ENCODE measurements at regions not wholly inside any gene's neighbourhood (a gene's known extent, or its start where the extent isn't known, plus 50 kb on each side); places are given as distances from the start of the nearest gene placed in this dataset.

DNA sequence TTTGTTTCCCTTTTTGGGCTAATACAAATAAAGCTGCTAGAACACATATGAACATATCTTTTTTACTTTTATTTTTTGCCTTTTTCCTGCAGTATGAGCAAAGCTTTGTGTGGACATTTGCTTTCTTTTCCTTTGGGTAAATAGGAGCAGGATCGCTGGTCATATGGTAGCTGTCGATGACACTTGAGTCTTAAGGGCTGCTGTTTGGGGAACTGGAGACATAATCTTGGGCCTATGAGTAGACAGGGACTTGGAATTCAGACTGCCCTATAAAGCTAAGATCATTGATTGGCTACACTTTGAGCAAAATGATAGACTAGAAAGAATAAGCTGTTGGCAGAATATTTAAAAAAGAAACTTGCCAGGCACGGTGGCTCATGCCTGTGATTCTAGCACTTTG, 60.9 kb upstream of the ABL1 start:
- TF ChIP-seq, protein P1, sequence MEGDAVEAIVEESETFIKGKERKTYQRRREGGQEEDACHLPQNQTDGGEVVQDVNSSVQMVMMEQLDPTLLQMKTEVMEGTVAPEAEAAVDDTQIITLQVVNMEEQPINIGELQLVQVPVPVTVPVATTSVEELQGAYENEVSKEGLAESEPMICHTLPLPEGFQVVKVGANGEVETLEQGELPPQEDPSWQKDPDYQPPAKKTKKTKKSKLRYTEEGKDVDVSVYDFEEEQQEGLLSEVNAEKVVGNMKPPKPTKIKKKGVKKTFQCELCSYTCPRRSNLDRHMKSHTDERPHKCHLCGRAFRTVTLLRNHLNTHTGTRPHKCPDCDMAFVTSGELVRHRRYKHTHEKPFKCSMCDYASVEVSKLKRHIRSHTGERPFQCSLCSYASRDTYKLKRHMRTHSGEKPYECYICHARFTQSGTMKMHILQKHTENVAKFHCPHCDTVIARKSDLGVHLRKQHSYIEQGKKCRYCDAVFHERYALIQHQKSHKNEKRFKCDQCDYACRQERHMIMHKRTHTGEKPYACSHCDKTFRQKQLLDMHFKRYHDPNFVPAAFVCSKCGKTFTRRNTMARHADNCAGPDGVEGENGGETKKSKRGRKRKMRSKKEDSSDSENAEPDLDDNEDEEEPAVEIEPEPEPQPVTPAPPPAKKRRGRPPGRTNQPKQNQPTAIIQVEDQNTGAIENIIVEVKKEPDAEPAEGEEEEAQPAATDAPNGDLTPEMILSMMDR (conservative IDR thresholded peaks at IDR 0.05; ENCODE audit: low read depth, low read length) = no peak
- TF ChIP-seq EZH2phosphoT487 (IDR thresholded peaks at IDR 0.05; ENCODE audit: borderline replicate concordance, low read length) (no peak), EZH2 (IDR thresholded peaks at IDR 0.05; ENCODE audit: low read length, unreplicated experiment) (no peak)
- ATAC-seq (no peak), DNase-seq (no peak)
- Histone ChIP-seq H3K4me2 (ENCODE audit: low read length) (no peak overlapping the region), H4K20me1 (ENCODE audit: low read length) (no peaks in the 10 kb centered on the region), H3K9me2 (replicated peaks; ENCODE audit: low read length) (no peaks in the 10 kb centered on the region), H3K9me3 (ENCODE audit: low read length) (no peaks in the 10 kb centered on the region), H3K79me2 (ENCODE audit: low read length) (no peaks in the 10 kb centered on the region), H3F3A (ENCODE audit: low read length, unreplicated experiment) (no peaks in the 10 kb centered on the region), H3K4me1 (ENCODE audit: insufficient read depth, low read length) (no peaks in the 10 kb centered on the region; the same call in 1 of the 2 replicates), H3K36me3 (ENCODE audit: low read depth, low read length) (no peaks in the 10 kb centered on the region), H3K9ac (ENCODE audit: low read length) (no peak overlapping the region), H3K27me3 (ENCODE audit: low read length) (no peaks in the 10 kb centered on the region), H3K27ac (ENCODE audit: low read length) (no peak overlapping the region), H2AFZ (ENCODE audit: low read length) (no peak overlapping the region), H3K4me3 (ENCODE audit: low read length) (no peak overlapping the region)
- intact Hi-C loops (cut with micrococcal nuclease) = no loop called here
- ChIA-PET POLR2A (ENCODE audit: unreplicated experiment) (no interaction called here), CTCF (no interaction called here)
- BruUV-seq (replicated peaks) = no TSS peak

DNA sequence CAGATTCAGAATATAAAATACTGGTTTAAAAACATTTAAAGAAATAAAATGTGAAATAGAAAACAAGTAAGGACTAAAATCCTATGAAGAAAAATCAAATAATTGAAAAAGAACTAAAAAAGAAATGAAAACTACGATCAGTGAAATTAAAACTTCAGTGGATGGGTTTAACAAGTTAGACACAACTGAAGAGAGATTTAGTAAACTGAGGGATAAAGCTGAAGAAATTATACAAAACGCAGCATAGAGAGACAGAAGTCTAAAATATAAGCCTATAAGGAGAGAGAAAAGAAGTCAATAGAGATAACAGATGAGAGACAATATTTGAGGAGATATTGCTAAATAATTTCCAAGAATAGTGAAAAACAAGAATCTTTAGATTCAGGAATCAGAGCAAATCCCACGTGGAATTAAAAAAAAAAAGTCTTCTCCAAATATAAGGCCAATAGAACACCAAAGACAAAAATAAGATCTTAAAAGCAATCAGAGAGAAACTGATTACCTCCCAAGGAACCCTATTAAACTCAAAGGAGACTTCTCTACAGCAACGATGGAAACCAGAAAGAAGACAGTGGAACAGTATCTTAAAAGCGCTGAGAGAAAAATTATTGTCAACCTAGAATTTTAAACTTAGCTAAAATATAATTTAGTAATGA, 59.6 kb upstream of the ABL1 start:
- POLR2A ChIA-PET (ENCODE audit: unreplicated experiment) = no interaction called here
- H3K4me2 ChIP-seq (ENCODE audit: low read length) = no peak overlapping the region
- H3K79me2 ChIP-seq (ENCODE audit: low read length) = no peaks in the 10 kb centered on the region
- no peaks in the 10 kb centered on the region for H3K36me3 ChIP-seq (ENCODE audit: low read depth, low read length)
- ATAC-seq (no peak), DNase-seq (no peak)
- no TSS peak for BruUV-seq (replicated peaks)
- H3K9me2 ChIP-seq (replicated peaks; ENCODE audit: low read length) = no peaks in the 10 kb centered on the region
- no peaks in the 10 kb centered on the region for H3K9me3 ChIP-seq (ENCODE audit: low read length)
- intact Hi-C loops (cut with micrococcal nuclease) = no loop called here
- no peaks in the 10 kb centered on the region; the same call in 1 of the 2 replicates for H3K4me1 ChIP-seq (ENCODE audit: insufficient read depth, low read length)
- CTCF ChIA-PET = no interaction called here
- H3F3A ChIP-seq (ENCODE audit: low read length, unreplicated experiment) = no peaks in the 10 kb centered on the region
- no peak overlapping the region for H3K9ac ChIP-seq (ENCODE audit: low read length)
- no peak overlapping the region for H3K27ac ChIP-seq (ENCODE audit: low read length)
- H3K27me3 ChIP-seq (ENCODE audit: low read length) = no peaks in the 10 kb centered on the region
- TF ChIP-seq, protein P1 (conservative IDR thresholded peaks at IDR 0.05; ENCODE audit: low read depth, low read length) = no peak
- no peak for TF ChIP-seq EZH2phosphoT487 (IDR thresholded peaks at IDR 0.05; ENCODE audit: borderline replicate concordance, low read length)
- H3K4me3 ChIP-seq (ENCODE audit: low read length) = no peak overlapping the region
- H4K20me1 ChIP-seq (ENCODE audit: low read length) = no peaks in the 10 kb centered on the region
- no peak overlapping the region for H2AFZ ChIP-seq (ENCODE audit: low read length)

DNA sequence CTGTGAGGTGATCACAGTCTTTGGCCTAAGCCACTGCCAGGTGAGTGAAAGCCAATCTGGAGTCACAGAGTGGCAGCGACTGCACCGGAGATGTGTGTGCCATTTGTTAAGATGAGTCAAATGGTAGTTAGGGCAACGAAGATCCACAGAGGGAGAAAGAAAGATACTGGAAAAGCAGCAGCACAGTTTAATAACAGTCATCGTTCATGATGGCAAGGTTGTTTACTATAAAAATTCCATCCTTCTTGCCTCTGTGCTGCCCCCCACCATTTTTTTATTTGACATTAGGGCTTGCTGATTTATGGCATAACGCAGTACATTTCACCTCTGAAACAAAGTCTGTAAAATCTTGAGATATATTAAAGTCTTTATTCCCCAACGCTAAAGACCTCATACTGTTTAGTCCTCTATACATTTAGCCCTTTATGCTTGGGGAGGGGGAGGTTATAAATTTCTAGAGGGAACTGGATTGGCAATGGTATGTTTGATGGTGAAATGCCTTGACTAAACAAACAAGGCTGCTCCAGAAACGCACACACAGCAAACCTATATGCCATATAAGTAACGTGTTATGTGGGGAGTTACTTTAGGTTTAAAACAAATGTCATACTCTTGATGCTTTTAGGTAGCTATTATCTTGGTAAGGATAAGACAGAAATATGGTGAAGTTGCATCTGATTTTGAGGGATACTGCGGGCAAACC, 55.8 kb upstream of the ABL1 start:
- intact Hi-C loops (cut with micrococcal nuclease) = no loop called here
- no peak overlapping the region for H3K9ac ChIP-seq (ENCODE audit: low read length)
- H3K27ac ChIP-seq (ENCODE audit: low read length) = no peak overlapping the region
- DNase-seq = no peak
- TF ChIP-seq, protein P1 (conservative IDR thresholded peaks at IDR 0.05; ENCODE audit: low read depth, low read length) = no peak
- TF ChIP-seq EZH2phosphoT487 (IDR thresholded peaks at IDR 0.05; ENCODE audit: borderline replicate concordance, low read length) = no peak
- no peak for TF ChIP-seq EZH2 (IDR thresholded peaks at IDR 0.05; ENCODE audit: low read length, unreplicated experiment)
- ChIA-PET POLR2A (ENCODE audit: unreplicated experiment) (no interaction called here), CTCF (no interaction called here)
- H3K9me2 ChIP-seq (replicated peaks; ENCODE audit: low read length) = no peaks in the 10 kb centered on the region
- no peaks in the 10 kb centered on the region for H3F3A ChIP-seq (ENCODE audit: low read length, unreplicated experiment)
- no peaks in the 10 kb centered on the region for H3K27me3 ChIP-seq (ENCODE audit: low read length)
- no peak overlapping the region for H2AFZ ChIP-seq (ENCODE audit: low read length)
- H3K4me2 ChIP-seq (ENCODE audit: low read length) = no peak overlapping the region
- no peaks in the 10 kb centered on the region for H4K20me1 ChIP-seq (ENCODE audit: low read length)
- BruUV-seq (replicated peaks) = no TSS peak
- H3K4me1 ChIP-seq (ENCODE audit: insufficient read depth, low read length) = no peaks in the 10 kb centered on the region; the same call in 1 of the 2 replicates
- H3K9me3 ChIP-seq (ENCODE audit: low read length) = no peaks in the 10 kb centered on the region
- H3K79me2 ChIP-seq (ENCODE audit: low read length) = no peaks in the 10 kb centered on the region
- no peaks in the 10 kb centered on the region for H3K36me3 ChIP-seq (ENCODE audit: low read depth, low read length)
- ATAC-seq = no peak
- no peak overlapping the region for H3K4me3 ChIP-seq (ENCODE audit: low read length)

Data from PC-3 (cell line).